Esophagus squamous epithelium (tissue), 5 donors: ENCODE measurements at regions not wholly inside any gene's neighbourhood (a gene's known extent, or its start where the extent isn't known, plus 50 kb on each side); places are given as distances from the start of the nearest gene placed in this dataset.

Source experiments
- DNase-seq: peaks from one replicate; lab custom pipeline; 2025; lab: John Stamatoyannopoulos, UW
- H3K27ac ChIP-seq, 4 donors: fragments of 200-600 bp; sonication (generic); one replicate each; pipeline ENCODE4 v1.5.1; 2016 to 2019; ENCODE audit warnings: mild to moderate bottlenecking in 1 of 4
- H3K27me3 ChIP-seq, 4 donors: fragments of 200-600 bp; sonication (generic); 1 replicate in 3 of 4; 2 replicates in 1 of 4; pipeline versions ENCODE4 v1.5.1 to v1.6.0; 2017 to 2021; ENCODE audit warnings: antibody characterized with exemption in 1 of 4
- H3K36me3 ChIP-seq, 3 donors: fragments of 200-600 bp; sonication (generic); one replicate each; pipeline ENCODE4 v1.5.1; 2016 to 2019
- H3K4me1 ChIP-seq, 3 donors: fragments of 200-600 bp; sonication (generic); one replicate each; pipeline ENCODE4 v1.5.1; 2017 to 2019
- H3K4me3 ChIP-seq, 4 donors: fragments of 200-600 bp; sonication (generic); 1 replicate in 3 of 4; 2 replicates in 1 of 4; pipeline ENCODE4 v1.5.1; 2016 to 2019; ENCODE audit warnings: mild to moderate bottlenecking in 2 of 4, moderate library complexity in 1 of 4
- H3K9me3 ChIP-seq, 3 donors: fragments of 200-600 bp; sonication (generic); one replicate each; pipeline ENCODE4 v1.5.1; 2016 to 2019
- POLR2A ChIP-seq, 4 donors: fragments of 450-650 bp; IDR thresholded peaks; one replicate each; pipeline ENCODE4 v1.6.1; 2017; ENCODE audit warnings: antibody characterized with exemption in 4 of 4, mild to moderate bottlenecking in 4 of 4, moderate library complexity in 3 of 4
- WGBS, 2 donors: methylation state at CpG; one replicate each; pipeline ENCODE4 v1.1.5; 2018; 5-methylcytosine and 5-hydroxymethylcytosine counted together
- intact Hi-C: fragments of 100-400 bp; cut with DNase I; formaldehyde crosslinking; loops from one replicate; pipeline ENCODE4 v1.15.0; 2022
- TF ChIP-seq, protein P1 (sequence below), 6 experiments: fragments of 450-650 bp in 4 of 6; fragments of 200-600 bp in 2 of 6; sonication (generic) in 2 of 6; IDR thresholded peaks; one replicate each; pipeline ENCODE4 v1.5.1; 2016 to 2019; ENCODE audit warnings: antibody characterized with exemption in 6 of 6, mild to moderate bottlenecking in 4 of 6, moderate library complexity in 4 of 6
- donor health status: DM: yes; HTN: yes; CAD: no.

DNA sequence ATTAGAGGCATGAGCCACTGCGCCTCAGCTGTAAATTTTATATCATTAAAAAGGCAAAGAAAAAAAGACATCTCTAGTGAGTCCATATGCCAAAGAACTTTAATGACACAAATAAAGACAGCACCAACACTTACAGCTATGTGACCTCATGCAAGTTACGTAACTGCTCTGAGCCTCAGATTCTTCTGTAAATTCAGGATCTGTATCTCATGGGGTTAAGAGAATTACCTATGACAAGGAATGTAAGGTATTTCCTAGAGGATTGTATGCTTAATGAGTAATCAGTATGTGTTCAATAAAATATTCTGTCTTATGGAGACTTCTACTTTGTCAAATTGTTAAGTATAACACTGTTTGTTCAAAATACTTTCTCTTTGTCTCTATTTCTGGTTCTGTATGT, 274.0 kb upstream of the GLI3 start:
- no peaks in the 10 kb centered on the region for H3K9me3 ChIP-seq
- H3K36me3 ChIP-seq: no peaks in the 10 kb centered on the region
- WGBS, 2 donors: 89 to 94% methylated on average over 2 of the region's 2 CpGs
- no peak for DNase-seq
- H3K27ac ChIP-seq: no peak overlapping the region
- intact Hi-C loops: no loop called here
- TF ChIP-seq POLR2A (IDR thresholded peaks at IDR 0.05): no peak
- TF ChIP-seq, protein P1, sequence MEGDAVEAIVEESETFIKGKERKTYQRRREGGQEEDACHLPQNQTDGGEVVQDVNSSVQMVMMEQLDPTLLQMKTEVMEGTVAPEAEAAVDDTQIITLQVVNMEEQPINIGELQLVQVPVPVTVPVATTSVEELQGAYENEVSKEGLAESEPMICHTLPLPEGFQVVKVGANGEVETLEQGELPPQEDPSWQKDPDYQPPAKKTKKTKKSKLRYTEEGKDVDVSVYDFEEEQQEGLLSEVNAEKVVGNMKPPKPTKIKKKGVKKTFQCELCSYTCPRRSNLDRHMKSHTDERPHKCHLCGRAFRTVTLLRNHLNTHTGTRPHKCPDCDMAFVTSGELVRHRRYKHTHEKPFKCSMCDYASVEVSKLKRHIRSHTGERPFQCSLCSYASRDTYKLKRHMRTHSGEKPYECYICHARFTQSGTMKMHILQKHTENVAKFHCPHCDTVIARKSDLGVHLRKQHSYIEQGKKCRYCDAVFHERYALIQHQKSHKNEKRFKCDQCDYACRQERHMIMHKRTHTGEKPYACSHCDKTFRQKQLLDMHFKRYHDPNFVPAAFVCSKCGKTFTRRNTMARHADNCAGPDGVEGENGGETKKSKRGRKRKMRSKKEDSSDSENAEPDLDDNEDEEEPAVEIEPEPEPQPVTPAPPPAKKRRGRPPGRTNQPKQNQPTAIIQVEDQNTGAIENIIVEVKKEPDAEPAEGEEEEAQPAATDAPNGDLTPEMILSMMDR (IDR thresholded peaks at IDR 0.05): no peak
- no peak overlapping the region for H3K4me3 ChIP-seq
- peaks cover 0 to 7% (median 0%) of the 10 kb centered on the region in 3 donors for H3K4me1 ChIP-seq
- no peaks in the 10 kb centered on the region for H3K27me3 ChIP-seq

DNA sequence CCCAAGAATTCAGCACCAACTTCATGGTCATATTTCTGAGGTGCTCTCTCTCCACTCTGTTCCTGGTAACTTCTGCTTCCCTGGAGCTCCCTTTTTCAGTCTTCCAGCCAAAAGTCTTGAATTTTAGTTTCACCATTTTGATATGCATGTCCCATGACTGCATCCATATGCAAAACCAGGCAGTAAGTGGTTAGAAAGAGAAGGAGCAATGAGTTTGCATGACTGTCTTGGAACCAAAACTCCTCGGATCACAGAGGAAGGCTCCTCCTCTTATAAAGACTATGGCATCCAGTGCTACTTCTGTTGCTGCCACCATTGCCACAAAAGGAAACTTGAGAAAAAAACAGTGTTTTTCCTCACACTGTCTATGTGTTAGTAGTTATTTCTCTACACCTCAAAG, 269.1 kb upstream of the GLI3 start:
- intact Hi-C loops: no loop called here
- no peak for DNase-seq

DNA sequence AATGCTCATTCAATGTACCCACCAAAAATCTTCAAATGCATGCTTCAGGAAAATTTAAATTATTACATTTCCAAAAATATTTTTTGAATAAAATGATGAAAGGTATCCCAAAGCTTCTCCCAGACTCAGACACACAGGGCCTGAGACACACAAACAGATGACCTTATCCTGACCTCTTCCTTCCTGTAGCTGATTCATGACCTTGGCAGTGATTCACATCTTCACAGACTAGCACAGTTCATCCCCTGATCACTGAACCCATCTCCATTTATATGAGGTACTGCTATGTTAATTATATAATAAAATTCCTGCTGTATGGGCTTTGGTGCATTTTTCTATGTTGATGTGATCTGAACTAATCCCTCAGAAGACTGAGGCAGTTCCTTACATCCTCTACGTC, 265.0 kb upstream of the GLI3 start:
- no peaks in the 10 kb centered on the region for H3K36me3 ChIP-seq
- DNase-seq: no peak
- H3K9me3 ChIP-seq: no peaks in the 10 kb centered on the region
- WGBS, 2 donors: 71 to 73% methylated on average over 1 of the region's 1 CpG
- TF ChIP-seq POLR2A (IDR thresholded peaks at IDR 0.05): no peak
- TF ChIP-seq, protein P1 (IDR thresholded peaks at IDR 0.05): no peak
- no peaks in the 10 kb centered on the region for H3K4me1 ChIP-seq
- H3K4me3 ChIP-seq: no peak overlapping the region
- intact Hi-C loops: no loop called here
- H3K27me3 ChIP-seq: no peaks in the 10 kb centered on the region
- no peak overlapping the region for H3K27ac ChIP-seq

More for the DNA sequence above, 269.1 kb upstream of the GLI3 start:
- Histone ChIP-seq H3K4me3 (no peak overlapping the region), H3K27me3 (no peaks in the 10 kb centered on the region), H3K4me1 (no peaks in the 10 kb centered on the region), H3K36me3 (no peaks in the 10 kb centered on the region), H3K9me3 (no peaks in the 10 kb centered on the region), H3K27ac (no peak overlapping the region)
- TF ChIP-seq, protein P1 (IDR thresholded peaks at IDR 0.05): no peak
- no peak for TF ChIP-seq POLR2A (IDR thresholded peaks at IDR 0.05)
- 88 to 92% methylated on average over 1 of the region's 1 CpG for WGBS, 2 donors

DNA sequence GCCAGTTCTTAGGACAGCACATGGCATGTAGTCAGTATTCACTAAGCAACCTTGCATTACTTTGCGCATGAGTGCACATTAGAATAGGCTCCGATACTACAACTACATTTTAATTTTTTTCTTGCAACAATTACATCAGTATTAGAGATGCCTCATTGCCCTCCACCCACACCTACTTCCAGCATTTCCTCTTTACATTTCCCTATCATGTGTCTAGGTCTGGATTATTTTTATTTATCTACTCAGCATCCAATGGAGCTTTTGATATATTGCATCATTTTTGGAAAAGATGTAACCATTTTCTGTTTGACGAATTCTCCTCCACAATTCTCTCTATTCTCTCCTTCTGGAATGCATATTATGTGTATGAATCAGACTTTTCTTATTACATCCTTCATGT, 258.2 kb upstream of the GLI3 start:
- no peak for TF ChIP-seq POLR2A (IDR thresholded peaks at IDR 0.05)
- TF ChIP-seq, protein P1 (IDR thresholded peaks at IDR 0.05): no peak
- WGBS, 2 donors: 43 to 46% methylated on average over 3 of the region's 3 CpGs
- Histone ChIP-seq H3K27me3 (no peaks in the 10 kb centered on the region), H3K36me3 (no peaks in the 10 kb centered on the region), H3K4me1 (peaks cover 3 to 30% (median 17%) of the 10 kb centered on the region in 3 donors), H3K27ac (peak overlapping the region in 1 of 4 donors; percentile 17), H3K4me3 (no peak overlapping the region), H3K9me3 (no peaks in the 10 kb centered on the region)
- no peak for DNase-seq
- intact Hi-C loops: no loop called here

DNA sequence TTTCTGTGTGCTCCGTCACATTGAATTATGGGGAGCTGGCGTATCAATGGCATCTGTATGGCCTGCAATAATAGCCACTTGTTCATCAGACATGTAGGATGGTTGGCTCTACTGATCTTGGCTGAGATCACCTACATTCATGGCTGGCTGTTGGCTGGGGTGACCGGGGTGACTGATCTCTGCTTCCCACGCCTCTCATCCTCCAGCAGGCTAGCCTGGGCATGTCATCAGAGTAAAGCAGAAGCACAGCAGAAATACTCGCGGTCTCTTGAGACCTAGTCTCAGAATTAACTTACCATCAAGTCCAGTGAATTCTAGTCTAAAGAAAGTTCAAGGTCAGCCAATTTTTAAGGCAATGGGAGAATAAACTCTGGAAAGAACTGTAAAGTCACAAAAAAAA, 257.7 kb upstream of the GLI3 start:
- intact Hi-C loops: no loop called here
- peak overlapping the region in 3 of 4 donors; percentile 17 to 75 (median 37) for H3K27ac ChIP-seq
- H3K36me3 ChIP-seq: no peaks in the 10 kb centered on the region
- H3K27me3 ChIP-seq: no peaks in the 10 kb centered on the region
- no peaks in the 10 kb centered on the region for H3K9me3 ChIP-seq
- WGBS, 2 donors: 24 to 62% methylated on average over 6 of the region's 6 CpGs
- no peak overlapping the region for H3K4me3 ChIP-seq
- H3K4me1 ChIP-seq: peaks cover 3 to 30% (median 17%) of the 10 kb centered on the region in 3 donors
- TF ChIP-seq, protein P1 (IDR thresholded peaks at IDR 0.05): no peak
- TF ChIP-seq POLR2A (IDR thresholded peaks at IDR 0.05): no peak
- DNase-seq: no peak
